Hematopoietic multipotent progenitor cell treated with erythropoietin and hydrocortisone succinate and interleukin-3 and kit ligand, for 17 days (in vitro differentiated cells): ENCODE measurements at regions not wholly inside any gene's neighbourhood (a gene's known extent, or its start where the extent isn't known, plus 50 kb on each side); places are given as distances from the start of the nearest gene placed in this dataset.
"Not testable (repeated sequence)": the region's sequence is repeated elsewhere in the genome, so short reads cannot be mapped to it uniquely, and the experiment has no call there.

ENCODE experiments used
- DNase-seq: peaks from one replicate; pipeline ENCODE4 v3.0.0-alpha.2; 2015; ENCODE audit warnings: low spot score

DNA sequence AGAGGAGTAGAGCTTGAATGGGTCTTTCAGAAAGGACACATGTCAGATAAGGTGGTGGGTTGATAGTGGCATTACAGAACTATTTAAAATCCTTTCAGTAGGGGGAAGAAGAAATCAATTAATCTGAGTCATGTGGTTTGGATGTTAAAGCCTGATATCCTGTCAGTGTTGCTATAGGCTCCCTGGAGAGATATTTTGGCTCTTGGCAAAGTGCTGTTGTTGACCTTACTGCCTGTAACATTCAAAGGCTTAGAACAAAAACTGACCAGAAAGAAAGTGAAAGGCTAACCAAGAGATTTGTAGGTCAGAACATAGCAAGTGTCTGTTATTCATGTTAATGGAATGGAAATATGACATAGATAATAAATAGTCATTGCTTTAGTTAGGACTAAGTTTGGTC lies 552.9 kb downstream of the DIPK2A start:
- DNase-seq: no peak

DNA sequence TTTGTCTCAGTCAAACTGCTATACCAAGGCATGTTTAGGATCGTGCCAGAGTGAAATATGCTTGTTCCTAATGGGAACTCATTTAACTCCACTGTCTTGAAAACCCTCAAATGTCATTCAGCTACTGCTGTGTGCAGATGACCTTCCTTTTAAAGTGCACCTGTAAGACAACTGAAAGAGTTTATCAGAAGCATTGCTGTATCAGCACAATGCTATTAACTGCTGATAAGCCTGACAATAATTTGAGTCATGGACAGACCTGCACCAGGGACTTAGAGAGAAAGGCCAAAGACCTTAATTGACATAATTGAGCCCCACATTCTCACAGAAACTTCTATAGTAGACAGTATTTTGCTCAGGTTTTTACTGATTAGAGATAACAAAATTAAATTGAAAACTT lies 557.9 kb downstream of the DIPK2A start:
- no peak for DNase-seq

DNA sequence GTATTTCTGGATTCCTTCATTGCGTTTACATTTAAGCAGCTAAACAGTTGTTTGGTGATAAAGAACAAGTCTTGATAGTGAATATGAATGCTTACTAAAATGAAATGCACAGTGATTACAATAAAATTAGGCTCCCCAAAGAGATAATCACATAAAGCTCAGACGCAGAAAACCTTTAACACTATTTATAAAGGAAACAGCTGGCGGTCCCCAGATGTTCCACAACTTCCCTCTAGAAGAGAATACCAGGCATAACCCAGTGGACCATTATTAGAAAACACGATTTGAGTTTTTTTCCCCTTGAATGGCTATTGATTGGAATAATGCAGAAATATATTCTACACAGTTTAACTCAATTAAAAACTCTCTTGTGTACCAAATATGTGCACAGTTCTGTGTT lies 573.2 kb downstream of the DIPK2A start:
- DNase-seq: no peak

DNA sequence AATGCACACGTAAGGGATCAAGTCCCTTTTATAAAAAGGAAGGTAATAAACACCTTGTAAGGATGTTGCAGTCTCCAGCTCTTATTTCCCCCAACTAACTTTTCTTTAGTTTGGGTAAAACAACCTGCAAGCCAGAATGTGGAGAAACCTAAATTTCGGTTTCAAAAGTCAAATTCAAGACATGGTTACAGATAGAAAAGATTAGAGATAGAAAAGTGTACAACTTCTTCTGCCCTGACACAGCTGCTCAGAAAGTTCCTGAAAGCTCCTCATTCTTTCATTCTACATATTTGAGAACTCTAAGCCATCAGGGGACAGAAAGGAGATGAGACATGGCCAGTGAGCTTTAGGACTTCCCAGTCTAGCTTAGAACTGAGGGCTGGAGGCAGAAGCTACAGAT lies 574.9 kb downstream of the DIPK2A start:
- DNase-seq: no peak

DNA sequence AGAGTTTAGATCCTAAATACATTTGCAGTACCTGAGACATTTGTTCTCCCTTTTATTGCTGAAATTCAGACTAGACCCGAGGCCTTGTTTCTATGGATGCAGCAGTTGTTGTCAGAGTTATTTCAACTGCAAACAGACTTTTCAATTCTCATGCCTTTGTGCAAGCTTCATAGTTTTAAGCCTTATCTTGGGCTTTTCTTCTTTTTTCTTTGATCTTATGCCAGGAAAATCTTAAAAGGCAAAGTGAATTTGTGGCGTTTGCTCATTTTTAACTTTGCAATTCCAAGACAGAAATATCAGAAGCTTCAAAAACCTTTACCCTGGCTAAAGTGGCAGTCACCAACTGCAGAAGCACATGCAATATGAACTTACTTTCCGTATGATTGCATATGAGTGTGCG lies 576.7 kb downstream of the DIPK2A start:
- no peak for DNase-seq

DNA sequence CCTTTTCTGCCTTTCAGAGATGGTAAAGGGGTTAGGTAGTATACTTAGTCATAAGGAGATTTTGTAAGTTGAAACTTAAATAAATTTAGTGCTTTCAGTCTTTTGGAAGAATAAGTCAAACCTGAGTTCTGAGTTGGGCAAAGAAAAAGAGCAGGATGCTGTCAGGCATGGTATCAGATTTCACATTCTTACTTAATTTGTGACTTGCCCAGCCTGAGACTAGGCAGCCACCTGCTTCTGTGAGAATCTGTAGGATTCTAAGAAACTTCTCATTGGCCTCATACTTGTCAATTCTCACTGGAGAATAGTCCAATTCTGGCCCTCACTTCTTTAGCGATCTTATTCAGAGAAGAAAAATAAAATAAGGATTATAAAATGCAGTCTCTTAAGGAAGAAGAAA lies 577.5 kb downstream of the DIPK2A start:
- DNase-seq: no peak

DNA sequence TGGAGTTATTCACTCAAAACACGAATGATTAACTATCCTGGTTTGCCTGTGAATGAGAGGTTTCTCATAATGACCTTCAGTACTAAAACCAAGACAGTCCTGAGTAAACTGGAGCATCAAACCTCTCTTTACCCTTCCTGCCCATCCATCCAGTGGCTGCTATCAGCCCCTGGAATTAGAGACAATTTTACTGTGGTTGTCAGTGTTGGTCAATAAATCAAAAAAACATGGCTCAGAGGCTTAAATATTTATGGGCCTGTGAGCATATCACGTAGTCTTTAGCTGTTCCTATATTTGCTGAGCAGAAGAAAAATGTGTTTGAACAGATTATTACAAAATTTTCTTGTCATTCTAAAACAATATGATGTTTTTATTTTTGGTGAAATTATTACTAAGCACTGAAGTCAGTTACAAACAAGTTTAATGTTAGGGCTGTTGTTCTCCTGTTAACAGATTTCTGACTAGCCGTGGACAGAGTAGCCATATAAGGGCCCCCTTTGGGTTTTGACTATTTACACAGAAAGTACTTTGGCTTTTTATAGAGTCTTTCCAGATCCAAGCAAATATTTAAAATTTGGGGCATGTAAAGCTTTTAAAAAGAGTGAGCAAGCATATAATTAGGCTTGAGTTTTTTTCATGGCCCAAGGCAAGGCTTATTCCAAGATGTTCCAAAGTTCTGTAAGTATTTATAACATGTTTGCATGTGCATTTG lies 580.9 kb downstream of the DIPK2A start:
- no peak for DNase-seq

DNA sequence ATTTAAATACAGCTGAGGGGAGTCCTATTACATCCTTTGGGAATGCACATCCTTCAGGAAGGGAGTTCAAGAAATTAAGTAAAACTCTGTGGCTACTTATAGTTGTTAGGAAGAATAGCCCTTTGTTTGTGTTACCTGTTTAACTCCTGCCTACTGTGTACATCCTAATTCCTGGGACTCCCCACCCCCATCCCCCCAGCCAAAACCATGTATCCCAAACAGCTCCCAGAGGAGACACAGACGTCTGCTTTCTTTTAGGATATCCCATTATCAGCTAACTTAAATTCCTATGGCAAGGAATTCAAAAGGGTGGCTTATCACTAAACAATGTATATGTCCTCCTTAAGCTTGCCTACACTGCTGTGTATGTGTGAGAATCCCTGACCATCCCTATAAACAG lies 581.7 kb downstream of the DIPK2A start:
- no peak for DNase-seq

DNA sequence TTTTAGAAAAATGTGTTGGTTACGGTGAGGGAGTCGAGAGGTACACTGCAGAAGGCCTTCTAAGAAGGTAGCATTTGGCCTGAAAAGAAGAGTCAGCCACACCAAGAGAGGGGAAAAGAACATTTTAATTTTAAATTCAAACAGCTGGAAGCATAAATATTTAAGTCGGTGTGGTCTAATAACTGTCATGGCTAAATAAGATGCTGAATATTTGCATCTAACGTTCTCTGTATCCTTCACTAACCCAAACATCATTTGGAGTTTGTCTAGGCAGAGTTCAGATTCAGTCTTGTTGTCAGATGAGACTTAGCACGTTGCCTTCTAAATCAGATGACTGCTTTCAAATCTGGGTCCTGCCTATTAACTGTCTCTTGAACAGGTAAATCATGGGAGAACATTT lies 583.3 kb downstream of the DIPK2A start:
- no peak for DNase-seq

DNA sequence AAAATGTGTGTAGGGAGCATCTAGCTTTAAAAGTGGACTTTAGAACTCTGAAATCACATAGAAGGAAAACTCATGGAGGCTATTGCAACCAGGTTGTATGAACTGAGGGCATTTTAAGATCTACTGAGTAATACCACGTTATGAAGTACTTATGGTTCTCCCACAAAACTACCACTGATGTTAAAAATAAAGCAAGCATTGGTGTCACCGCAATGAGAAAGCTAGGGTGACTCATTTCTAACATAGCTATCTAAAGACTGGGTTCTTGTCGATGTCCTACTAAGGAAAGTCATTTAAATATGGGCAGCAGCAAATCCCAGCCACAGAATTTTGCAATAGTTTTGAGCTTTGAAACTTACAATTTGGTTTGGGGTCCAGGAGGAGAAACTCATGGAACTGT lies 584.8 kb downstream of the DIPK2A start:
- DNase-seq: no peak

DNA sequence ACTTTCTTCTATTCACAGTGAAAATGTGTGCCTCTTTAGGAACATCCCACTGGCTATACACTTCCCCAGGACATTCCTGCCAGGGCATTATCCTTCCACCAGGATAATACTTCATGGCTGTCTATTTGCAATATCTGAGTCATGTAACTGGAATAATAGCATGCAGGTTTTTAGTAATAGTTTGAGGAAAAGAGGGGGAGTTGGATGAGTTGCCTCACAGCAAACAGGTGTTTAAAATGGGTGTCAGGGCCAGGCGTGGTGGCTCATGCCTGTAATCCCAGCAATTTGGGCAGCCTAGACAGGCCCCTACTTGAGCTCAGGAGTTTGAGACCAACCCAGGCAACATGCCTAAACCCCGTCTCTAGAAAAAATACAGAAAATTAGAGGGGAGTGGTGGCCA lies 585.9 kb downstream of the DIPK2A start:
- no peak for DNase-seq

DNA sequence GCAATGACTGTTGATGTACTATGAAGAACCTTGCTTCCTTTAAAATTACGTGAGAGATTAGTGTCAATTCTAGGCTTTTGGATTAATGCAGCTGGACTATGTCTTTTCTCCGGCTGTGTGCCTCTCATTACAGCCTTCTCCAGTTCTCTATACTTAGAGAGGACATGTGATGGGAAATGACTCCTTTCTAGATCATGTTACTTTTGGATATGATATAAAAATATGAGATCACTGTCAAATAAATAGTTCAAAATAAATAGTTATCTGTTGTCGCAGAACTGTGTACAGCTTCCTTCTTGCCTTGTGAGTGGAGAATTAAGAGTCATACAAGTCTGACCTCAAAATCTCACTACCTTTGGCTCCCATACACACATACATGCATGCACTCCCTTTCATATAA lies 592.4 kb downstream of the DIPK2A start:
- DNase-seq: no peak

DNA sequence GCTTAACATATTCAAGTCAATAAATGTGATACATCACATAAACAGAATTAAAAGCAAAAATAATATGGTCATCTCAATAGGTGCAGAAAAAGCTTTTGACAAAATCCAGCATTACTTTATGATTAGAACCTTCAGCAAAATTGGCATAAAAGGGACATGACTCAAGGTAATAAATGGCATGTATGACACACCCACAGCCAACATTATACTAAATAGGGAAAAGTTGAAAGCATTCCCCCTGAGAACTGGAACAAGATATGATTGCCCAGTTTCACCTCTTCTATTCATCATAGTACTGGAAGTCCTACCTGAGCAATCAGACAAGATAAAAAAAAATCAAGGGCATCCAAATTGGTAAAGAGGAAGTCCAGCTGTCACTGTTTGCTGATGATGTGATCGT lies 594.7 kb downstream of the DIPK2A start:
- no peak for DNase-seq

DNA sequence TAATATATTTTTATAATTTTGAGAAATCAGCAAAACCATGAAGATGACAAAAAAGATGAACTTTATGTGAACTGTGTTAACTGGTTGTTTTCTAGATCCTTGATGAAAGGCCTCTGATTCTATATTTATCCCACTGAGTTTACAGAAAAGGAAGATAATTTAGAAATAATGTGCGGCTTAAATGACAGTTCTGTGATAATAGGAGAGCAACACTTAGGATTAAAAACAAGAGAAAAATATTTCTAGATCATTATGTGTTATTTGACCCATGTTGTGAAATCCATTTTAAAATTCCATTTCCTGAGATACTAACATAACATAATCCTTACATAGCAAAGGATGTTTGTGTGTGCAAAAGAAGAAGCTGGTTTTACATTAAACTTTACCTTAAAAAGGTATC lies 598.0 kb downstream of the DIPK2A start:
- DNase-seq: no peak

DNA sequence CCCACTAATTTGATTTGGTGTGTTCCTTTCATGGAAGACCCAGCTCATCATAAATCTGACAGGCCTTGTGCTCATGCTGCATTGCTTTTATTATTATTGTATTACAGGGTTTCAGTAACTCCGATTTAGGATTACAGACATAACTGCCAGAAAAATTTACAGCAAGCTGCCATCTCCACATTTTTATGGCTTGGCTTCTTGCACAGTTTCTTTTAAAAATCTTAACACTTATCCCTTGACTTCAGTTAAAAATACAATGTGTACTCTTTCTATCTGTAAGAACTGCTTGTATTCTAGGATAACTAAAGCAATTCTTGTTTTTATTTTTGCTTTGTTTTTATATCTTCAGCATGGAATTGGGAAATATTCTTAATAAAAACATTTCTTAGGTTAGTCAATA lies 612.2 kb downstream of the DIPK2A start:
- no peak for DNase-seq

DNA sequence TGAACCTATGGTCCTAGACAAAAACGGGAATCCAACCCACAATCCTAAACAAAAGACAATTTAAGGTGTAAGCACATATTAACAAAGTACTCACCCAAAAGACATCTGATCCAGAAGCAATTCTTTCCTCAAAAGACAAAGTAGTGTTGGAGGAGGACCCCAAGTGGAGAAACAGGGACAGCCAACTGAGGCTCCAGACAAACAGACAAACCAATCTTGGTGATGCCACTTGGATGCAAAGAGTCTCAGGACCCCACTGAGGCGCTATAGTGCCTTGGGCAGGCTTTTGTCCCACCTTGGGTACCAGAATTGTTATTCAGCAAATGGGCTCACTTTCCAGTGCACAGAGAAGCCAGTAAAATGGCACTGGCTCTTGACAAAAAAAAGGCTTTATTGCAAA lies 613.8 kb downstream of the DIPK2A start:
- DNase-seq: no peak

DNA sequence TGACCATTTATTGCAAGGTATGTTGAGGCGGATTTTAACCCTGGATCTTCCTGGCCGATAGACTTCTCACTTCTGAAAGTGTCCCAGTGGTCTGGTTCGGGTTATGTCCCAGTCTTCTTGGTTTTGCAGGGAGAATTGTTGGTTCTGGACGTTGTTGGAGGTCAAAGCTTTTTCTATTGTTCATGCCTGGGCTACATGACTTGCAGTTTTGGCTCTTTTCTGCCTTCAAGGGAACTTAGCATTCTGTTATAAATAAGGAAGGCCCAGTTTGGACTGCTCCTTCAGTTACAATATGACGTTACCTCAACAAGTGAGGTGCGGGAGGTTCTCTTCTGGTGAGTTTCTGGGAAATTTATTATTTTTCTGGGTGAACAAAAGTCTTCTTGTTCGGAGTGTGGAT lies 614.3 kb downstream of the DIPK2A start:
- DNase-seq: no peak

DNA sequence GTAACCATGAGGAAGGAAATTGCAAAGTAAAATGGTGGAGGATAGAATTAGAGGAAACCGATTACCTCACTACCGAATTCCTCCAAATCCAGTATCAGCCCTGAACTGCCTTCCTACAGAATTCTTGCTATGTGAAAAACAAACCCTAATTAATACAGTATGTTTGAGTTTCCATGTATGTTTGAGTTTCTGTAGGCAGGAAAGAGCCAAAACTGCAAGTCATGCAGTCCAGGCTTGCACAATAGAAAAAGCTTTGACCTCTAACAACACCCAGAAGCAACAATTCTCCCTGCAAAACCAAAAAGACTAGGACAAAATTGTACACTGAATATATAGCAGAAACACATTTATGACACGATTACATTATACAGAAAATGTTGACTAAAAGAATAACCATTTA lies 614.8 kb downstream of the DIPK2A start:
- no peak for DNase-seq

DNA sequence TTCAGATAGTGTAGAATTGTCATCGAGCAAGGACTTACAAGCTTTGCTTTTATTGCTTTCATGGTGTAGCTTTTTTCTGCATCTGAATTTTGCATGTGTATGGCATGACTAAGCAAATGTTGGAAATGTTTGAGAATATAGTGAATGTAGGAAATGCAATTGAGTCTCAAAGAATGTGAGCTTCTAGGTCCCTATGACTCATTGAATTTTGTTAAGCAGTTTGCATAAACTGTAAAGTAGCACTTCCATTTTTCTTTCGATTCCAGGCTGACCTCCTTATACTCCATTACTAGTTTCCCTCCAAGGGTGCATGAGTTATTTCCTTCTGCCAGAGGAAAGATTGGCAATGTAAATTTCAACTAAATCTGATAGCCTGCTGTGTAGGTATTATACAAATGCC lies 619.2 kb downstream of the DIPK2A start:
- no peak for DNase-seq

DNA sequence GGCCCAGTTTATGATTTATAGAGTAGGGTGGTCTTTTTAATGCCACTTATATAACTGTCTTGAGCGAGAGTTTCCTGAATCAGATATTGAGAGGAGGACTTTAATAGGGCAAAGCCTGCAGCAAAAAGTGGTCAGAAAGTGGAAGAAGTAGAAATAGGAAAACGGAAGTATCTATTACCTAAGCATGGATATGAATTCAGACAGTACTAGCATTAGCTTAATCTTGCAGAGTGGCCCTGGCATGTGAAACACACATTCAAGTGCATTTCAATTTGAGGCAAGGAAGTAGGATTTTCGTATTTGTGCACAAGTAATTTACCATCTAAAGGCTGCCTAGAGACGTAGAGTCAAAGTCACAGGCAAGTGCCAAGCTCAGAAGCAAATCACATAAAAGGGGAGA lies 622.3 kb downstream of the DIPK2A start:
- no peak for DNase-seq

DNA sequence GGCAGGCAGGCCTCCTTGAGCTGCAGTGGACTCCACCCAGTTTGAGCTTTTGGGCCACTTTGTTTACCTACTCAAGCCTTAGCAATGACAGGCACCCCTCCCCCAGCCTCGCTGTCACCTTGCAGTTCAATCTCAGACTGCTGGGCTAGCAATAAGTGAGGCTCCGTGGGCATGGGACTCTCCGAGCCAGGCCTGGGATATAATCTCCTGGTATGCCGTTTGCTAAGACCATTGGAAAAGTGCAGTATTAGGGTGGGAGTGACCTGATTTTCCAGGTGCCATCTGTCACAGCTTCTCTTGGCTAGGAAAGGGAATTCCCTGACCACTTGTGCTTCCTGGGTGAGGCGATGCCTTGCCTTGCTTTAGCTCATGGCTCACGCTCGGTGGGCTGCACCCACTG lies 648.6 kb downstream of the DIPK2A start:
- not testable (repeated sequence) for DNase-seq

DNA sequence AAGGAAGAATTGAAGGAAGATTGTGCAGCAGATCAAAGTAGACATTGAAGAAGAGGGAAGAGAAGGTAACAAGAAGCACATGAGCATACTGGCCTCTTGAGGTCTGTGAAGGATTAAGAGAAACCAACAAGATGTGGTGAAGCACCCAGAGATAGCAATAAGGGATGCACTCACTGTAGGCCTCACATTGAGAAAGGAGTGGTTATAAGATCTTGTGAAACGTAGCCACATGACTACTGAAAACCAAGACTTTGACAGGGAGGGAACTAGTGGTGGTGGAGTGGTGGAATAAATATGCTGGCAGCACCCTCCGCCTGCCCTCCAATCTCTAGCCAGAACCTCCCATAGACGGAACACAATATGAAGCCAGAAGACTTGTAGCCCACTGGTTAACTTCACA lies 651.2 kb downstream of the DIPK2A start:
- DNase-seq: no peak

DNA sequence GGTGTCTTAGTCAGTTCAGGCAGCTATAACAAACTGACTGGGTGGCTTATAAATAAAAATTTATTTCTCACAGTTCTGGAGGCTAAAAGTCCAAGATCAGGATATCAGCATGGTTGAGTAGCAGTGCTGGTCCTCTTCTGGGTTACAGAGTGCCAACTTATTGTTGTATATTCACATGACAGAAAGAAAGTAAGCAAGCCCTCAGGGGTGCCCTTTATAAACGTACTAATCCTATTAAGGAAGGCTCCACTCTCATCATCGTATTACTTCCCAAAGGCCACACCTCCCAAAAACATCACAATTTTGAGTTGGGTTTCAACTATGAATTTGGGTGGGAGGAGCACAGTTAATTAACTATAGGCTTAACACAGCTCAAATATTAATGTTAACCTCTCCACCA lies 653.0 kb downstream of the DIPK2A start:
- DNase-seq: no peak

DNA sequence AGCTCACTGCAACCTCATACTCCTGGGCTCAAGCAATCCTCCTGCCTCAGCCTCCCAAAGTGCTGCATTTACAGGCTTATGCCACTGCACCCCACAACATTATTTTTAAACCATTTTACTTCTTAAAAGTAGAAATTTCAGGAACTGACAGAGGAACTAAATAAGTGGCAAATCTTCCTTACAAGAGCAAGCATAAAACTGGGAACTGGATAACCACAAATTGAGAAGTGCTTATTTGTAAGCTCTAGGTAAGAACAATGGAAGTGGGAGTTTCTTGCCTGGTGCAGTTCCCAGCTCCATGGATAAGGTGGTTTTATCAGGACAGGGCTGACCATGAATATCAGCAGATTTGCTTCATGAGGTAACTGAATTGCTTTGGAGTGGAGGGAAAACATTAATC lies 655.2 kb downstream of the DIPK2A start:
- DNase-seq: no peak

DNA sequence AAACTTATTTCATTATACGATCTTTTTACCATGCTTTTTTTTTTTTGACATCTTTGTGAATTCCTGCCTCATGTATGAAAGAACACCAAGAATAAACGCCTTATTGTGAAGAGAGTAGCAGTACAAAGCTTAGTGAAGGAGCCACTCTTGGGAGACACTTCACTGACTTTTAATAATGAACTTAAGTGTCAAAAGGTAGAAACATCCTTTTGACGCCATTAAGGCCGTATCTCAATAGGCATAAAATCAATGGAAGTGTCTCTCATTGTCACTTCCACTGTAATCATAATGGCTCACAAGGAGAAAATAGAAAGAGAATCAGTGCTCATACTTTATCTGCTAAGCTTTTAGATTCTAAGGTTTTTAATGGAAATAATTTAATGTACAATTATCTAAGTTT lies 657.8 kb downstream of the DIPK2A start:
- DNase-seq: no peak
